Adrenal gland (tissue), 9 donors: ENCODE measurements at regions not wholly inside any gene's neighbourhood (a gene's known extent, or its start where the extent isn't known, plus 50 kb on each side); places are given as distances from the start of the nearest gene placed in this dataset.

Source experiments
- DNase-seq, 7 donors: peaks; one replicate each; pipeline ENCODE4 v3.0.0-alpha.2; 2019 to 2020
- H3K27ac ChIP-seq, 5 donors: fragments of 200-600 bp; sonication (generic) in 4 of 5; 1 replicate in 3 of 5; 2 replicates in 2 of 5; pipeline versions ENCODE4 v1.5.1 to v1.8.0; 2016 to 2020; ENCODE audit warnings: mild to moderate bottlenecking in 1 of 5
- H3K27me3 ChIP-seq: fragments of 200-600 bp; 2 replicates; pipeline ENCODE4 v1.8.0; 2021
- H3K36me3 ChIP-seq, 2 donors: fragments of 200-600 bp; replicated peaks in 1 of 2; 1 replicate in 1 of 2; 2 replicates in 1 of 2; pipeline versions ENCODE4 v1.5.1 to v1.8.0; 2018 to 2022
- H3K4me1 ChIP-seq, 2 donors: fragments of 200-600 bp; replicated peaks in 1 of 2; 1 replicate in 1 of 2; 2 replicates in 1 of 2; pipeline versions ENCODE4 v1.5.1 to v1.8.0; 2018 to 2021
- H3K4me3 ChIP-seq, 4 donors: fragments of 200-600 bp; sonication (generic) in 3 of 4; one replicate each; pipeline ENCODE4 v1.5.1; 2016 to 2018
- H3K9me3 ChIP-seq, 3 donors: fragments of 200-600 bp; sonication (generic) in 1 of 3; replicated peaks in 1 of 3; 1 replicate in 2 of 3; 2 replicates in 1 of 3; pipeline versions ENCODE4 v1.5.1 to v1.8.0; 2016 to 2021
- POLR2A ChIP-seq, 2 donors: fragments of 450-650 bp; IDR thresholded peaks; one replicate each; pipeline ENCODE4 v1.6.1; 2017; ENCODE audit warnings: antibody characterized with exemption in 2 of 2, mild to moderate bottlenecking in 2 of 2, moderate library complexity in 1 of 2
- WGBS, 4 donors: extraction: QIAGEN DNeasy Blood & Tissue Kit in 2 of 4; methylation state at CpG; one replicate each; pipeline versions ENCODE4 v1.1.5 to v1.1.7; 2013 to 2017; 5-methylcytosine and 5-hydroxymethylcytosine counted together
- intact Hi-C, 2 donors: fragments of 100-400 bp; cut with DNase I; formaldehyde crosslinking; loops; one replicate each; pipeline versions ENCODE4 v1.14.1 to v1.15.0; 2022 to 2023
- TF ChIP-seq, protein P1 (sequence below), 6 experiments: fragments of 450-650 bp in 4 of 6; fragments of 200-600 bp in 2 of 6; sonication (generic) in 1 of 6; IDR thresholded peaks; 1 replicate in 5 of 6; 2 replicates in 1 of 6; pipeline versions ENCODE4 v1.5.1 to v1.8.0; 2016 to 2021; ENCODE audit warnings: antibody characterized with exemption in 6 of 6, mild to moderate bottlenecking in 2 of 6, moderate library complexity in 1 of 6
- donor health status: healthy with polysubstance abuse.
- donor health status: Bipolar disorder and iron deficiency.
- donor health status: DM: yes; HTN: yes; CAD: no.
- donor health status: DM: no; HTN: no; CAD: no.
- donor health status: DM: no; HTN: no; CAD: no.

DNA sequence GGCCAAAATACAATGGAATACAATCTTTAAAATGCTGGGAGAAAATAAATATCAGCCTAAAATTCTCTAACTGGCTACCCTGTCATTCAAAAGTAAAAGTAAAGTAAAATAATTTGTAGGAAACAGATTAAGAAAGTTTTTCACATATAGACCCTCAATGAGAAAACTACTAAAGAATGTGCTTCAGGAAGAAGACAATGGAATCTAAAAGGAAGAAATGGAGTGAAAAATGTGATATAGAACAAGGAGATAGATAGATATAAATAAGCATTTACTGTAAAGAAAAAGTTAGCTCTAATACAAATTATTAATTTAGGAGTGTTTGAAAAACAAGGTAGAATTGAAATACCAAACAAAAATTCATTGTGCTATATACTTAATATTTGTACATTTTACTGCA lies 368.6 kb upstream of the MPDZ start:
- no peak overlapping the region for H3K4me3 ChIP-seq
- H3K36me3 ChIP-seq, result no peaks in the 10 kb centered on the region
- H3K4me1 ChIP-seq, result no peaks in the 10 kb centered on the region
- no peaks in the 10 kb centered on the region for H3K27me3 ChIP-seq
- TF ChIP-seq, protein P1, sequence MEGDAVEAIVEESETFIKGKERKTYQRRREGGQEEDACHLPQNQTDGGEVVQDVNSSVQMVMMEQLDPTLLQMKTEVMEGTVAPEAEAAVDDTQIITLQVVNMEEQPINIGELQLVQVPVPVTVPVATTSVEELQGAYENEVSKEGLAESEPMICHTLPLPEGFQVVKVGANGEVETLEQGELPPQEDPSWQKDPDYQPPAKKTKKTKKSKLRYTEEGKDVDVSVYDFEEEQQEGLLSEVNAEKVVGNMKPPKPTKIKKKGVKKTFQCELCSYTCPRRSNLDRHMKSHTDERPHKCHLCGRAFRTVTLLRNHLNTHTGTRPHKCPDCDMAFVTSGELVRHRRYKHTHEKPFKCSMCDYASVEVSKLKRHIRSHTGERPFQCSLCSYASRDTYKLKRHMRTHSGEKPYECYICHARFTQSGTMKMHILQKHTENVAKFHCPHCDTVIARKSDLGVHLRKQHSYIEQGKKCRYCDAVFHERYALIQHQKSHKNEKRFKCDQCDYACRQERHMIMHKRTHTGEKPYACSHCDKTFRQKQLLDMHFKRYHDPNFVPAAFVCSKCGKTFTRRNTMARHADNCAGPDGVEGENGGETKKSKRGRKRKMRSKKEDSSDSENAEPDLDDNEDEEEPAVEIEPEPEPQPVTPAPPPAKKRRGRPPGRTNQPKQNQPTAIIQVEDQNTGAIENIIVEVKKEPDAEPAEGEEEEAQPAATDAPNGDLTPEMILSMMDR (IDR thresholded peaks at IDR 0.05), result no peak
- TF ChIP-seq POLR2A (IDR thresholded peaks at IDR 0.05), result no peak
- no peak overlapping the region for H3K27ac ChIP-seq
- H3K9me3 ChIP-seq, result peaks cover 0 to 4% (median 0%) of the 10 kb centered on the region in 3 donors
- intact Hi-C loops, result no loop called here
- no peak for DNase-seq

DNA sequence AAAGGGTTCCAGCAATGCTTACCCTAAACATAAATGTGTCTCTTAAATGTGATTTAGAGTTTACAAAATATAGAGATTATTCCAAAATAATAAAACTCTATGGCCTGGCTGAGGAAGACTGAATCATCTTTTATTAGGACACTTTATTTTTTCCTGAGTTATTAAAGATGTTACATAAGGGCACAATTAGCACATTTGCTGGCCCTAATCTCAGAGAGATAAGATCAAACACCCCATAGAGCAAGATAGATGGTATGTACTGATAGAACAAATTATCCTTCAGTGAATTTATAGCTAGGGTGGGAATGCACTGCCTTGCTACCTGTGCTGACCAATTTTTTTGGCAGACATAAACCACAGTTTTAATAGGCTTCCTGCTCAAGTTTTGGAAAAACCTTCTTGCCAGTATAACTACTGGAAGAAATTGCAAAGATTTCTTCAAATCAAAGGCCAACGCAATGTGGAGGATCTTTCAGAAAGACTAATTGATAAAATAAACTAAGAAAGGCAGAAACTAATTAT lies 367.1 kb upstream of the MPDZ start:
- Histone ChIP-seq H3K4me1 (no peaks in the 10 kb centered on the region), H3K9me3 (peaks cover 0 to 4% (median 0%) of the 10 kb centered on the region in 3 donors), H3K27ac (no peak overlapping the region), H3K36me3 (no peaks in the 10 kb centered on the region), H3K4me3 (no peak overlapping the region), H3K27me3 (no peaks in the 10 kb centered on the region)
- no peak for DNase-seq
- TF ChIP-seq, protein P1 (IDR thresholded peaks at IDR 0.05), result no peak
- TF ChIP-seq POLR2A (IDR thresholded peaks at IDR 0.05), result no peak
- 84 to 96% (median 88%) methylated on average over 1 of the region's 1 CpG for WGBS, 4 donors
- intact Hi-C loops, result no loop called here

DNA sequence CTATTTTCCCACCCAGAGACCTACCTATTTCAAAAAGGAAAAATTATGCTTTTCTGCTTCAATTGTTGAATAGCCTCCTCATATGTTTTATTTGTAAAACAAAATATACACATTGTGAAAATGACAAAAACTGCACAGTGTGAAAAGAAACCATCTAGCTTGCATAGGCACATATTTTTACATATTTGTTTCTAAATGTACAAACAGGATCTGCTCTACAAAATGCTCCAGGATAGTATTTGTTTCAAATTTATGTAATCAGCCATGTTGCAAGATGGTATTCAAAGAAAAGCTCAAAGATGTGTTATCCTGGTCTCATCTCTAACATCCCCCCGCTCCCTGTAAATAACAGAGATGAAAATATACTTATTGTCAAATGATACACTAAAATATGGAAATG lies 366.1 kb upstream of the MPDZ start:
- H3K27me3 ChIP-seq, result no peaks in the 10 kb centered on the region
- H3K27ac ChIP-seq, result no peak overlapping the region
- H3K4me1 ChIP-seq, result no peaks in the 10 kb centered on the region
- WGBS, 4 donors, result 92 to 97% (median 95%) methylated on average over 1 of the region's 1 CpG
- intact Hi-C loops, result no loop called here
- H3K9me3 ChIP-seq, result peaks cover 0 to 4% (median 0%) of the 10 kb centered on the region in 3 donors
- DNase-seq, result no peak
- H3K4me3 ChIP-seq, result no peak overlapping the region
- no peaks in the 10 kb centered on the region for H3K36me3 ChIP-seq
- TF ChIP-seq POLR2A (IDR thresholded peaks at IDR 0.05), result no peak
- TF ChIP-seq, protein P1 (IDR thresholded peaks at IDR 0.05), result no peak

DNA sequence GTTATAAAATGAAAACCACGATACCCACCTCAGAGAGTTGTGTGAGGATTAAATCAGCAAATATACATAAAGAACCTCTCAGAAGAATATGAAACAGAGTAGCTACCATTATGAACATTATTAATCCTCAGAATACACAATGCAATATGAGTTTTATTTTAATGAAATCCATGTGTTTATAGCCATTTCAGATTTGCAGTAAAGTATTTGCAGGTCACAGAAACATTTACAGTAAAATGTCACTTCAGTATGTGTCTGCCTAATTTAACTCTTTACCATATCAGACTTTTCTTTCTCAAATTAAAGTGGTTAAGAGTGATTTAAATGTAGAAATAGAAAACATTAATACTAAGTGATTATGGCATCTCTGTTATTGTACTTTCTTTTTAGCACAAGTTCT lies 365.2 kb upstream of the MPDZ start:
- H3K36me3 ChIP-seq, result no peaks in the 10 kb centered on the region
- no peak for TF ChIP-seq POLR2A (IDR thresholded peaks at IDR 0.05)
- TF ChIP-seq, protein P1 (IDR thresholded peaks at IDR 0.05), result no peak

More for the DNA sequence above, 365.2 kb upstream of the MPDZ start:
- Histone ChIP-seq H3K27ac (no peak overlapping the region), H3K9me3 (peaks cover 0 to 4% (median 0%) of the 10 kb centered on the region in 3 donors), H3K4me3 (no peak overlapping the region), H3K4me1 (no peaks in the 10 kb centered on the region), H3K27me3 (no peaks in the 10 kb centered on the region)
- 71 to 90% (median 79%) methylated on average over 1 of the region's 1 CpG for WGBS, 4 donors
- no peak for DNase-seq
- intact Hi-C loops, result no loop called here
